ENCODE measurements at regions not wholly inside any gene's neighbourhood (a gene's known extent, or its start where the extent isn't known, plus 50 kb on each side); places are given as distances from the start of the nearest gene placed in this dataset.

GRCh38 chr13:105047676-105048295 is 1487.7 kb downstream of the EFNB2 start:
- no peak overlapping the region for H3K27ac ChIP-seq
- intact Hi-C loops (cut with DNase I) = no loop called here
- H3K4me1 ChIP-seq = no peaks in the 10 kb centered on the region
- H3K27me3 ChIP-seq = no peaks in the 10 kb centered on the region
- DNase-seq = no peak
- H3K36me3 ChIP-seq = no peaks in the 10 kb centered on the region
- H3K9me3 ChIP-seq = no peaks in the 10 kb centered on the region
- H3K4me3 ChIP-seq = no peak overlapping the region
- no peak for TF ChIP-seq CTCF (IDR thresholded peaks at IDR 0.05)
- TF ChIP-seq EP300 (IDR thresholded peaks at IDR 0.05) = no peak
- no peak for TF ChIP-seq POLR2AphosphoS5 (IDR thresholded peaks at IDR 0.05)
- no peak for TF ChIP-seq POLR2A (IDR thresholded peaks at IDR 0.05)
- WGBS, 2 donors = 69 to 78% methylated on average over 3 of the region's 3 CpGs

DNA sequence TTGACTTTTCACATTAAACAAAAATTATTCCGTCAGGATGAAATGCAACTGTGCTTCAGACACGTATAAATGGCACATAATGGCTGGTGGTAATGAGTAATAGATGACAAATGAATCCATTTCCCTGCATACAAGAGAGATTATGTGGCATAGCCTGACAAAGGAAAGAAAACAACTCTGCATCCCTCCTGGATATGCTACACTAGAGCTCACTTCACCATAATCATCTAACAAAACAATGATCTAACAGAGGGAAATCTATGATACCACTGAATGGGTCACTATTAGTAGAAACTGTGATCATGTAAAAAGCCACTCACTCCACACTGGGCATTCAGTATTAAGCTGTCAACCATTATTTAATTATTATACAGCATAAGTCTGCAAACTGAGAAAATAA is 1498.4 kb downstream of the EFNB2 start:
- no peak for TF ChIP-seq EP300 (IDR thresholded peaks at IDR 0.05)
- no peak for TF ChIP-seq POLR2AphosphoS5 (IDR thresholded peaks at IDR 0.05)
- no peak for TF ChIP-seq POLR2A (IDR thresholded peaks at IDR 0.05)
- no peak for TF ChIP-seq CTCF (IDR thresholded peaks at IDR 0.05)
- Histone ChIP-seq H3K36me3 (no peaks in the 10 kb centered on the region), H3K4me3 (no peak overlapping the region), H3K4me1 (no peaks in the 10 kb centered on the region), H3K27me3 (no peaks in the 10 kb centered on the region), H3K27ac (no peak overlapping the region), H3K9me3 (no peaks in the 10 kb centered on the region)
- WGBS, 2 donors = 84 to 92% methylated on average over 2 of the region's 2 CpGs
- intact Hi-C loops (cut with DNase I) = no loop called here
- DNase-seq = no peak

DNA sequence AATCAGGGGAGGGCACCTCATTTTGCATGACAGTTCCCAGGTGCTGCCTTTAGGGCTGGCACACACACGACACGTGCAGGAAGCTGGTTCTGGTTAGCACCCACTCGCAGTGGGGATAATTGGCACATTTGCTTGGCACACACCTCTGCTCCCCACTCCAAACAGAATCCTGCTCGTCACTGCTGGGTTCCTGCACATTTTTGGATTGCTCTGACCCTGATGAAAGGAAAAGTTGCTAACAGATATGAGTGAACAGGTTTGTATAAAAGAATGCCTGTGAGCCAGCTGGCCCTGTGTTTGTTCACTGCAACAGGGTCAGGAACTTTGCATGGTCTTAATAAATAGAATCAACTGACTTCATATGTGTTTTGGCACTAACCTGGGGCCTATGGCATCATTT is 1500.4 kb downstream of the EFNB2 start:
- Histone ChIP-seq H3K9me3 (no peaks in the 10 kb centered on the region), H3K27ac (no peak overlapping the region), H3K36me3 (no peaks in the 10 kb centered on the region), H3K27me3 (no peaks in the 10 kb centered on the region), H3K4me3 (no peak overlapping the region), H3K4me1 (no peaks in the 10 kb centered on the region)
- no peak for DNase-seq
- 75 to 78% methylated on average over 4 of the region's 4 CpGs for WGBS, 2 donors
- intact Hi-C loops (cut with DNase I) = no loop called here
- no peak for TF ChIP-seq CTCF (IDR thresholded peaks at IDR 0.05)

DNA sequence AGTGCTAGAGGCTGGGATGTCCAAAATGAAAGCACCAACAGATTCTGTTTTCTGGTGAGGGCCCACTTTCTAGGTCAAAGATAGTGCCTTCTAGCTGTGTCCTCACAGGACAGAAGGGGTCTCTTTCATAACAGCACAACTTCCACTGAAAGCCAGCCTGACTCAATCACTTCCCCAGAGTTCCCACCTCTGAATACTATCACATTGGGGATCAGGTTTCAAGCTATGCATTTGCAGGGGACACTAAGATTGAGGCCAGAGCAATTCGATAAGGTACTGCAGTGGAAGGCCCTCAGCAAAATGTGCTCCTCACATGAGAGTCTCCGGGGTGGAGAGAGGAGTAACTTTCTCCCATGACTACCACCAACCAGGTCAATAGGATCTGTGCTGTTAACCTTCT is 1501.5 kb downstream of the EFNB2 start:
- Histone ChIP-seq H3K36me3 (no peaks in the 10 kb centered on the region), H3K4me1 (no peaks in the 10 kb centered on the region), H3K27me3 (no peaks in the 10 kb centered on the region), H3K27ac (no peak overlapping the region), H3K9me3 (no peaks in the 10 kb centered on the region), H3K4me3 (no peak overlapping the region)
- WGBS, 2 donors = 87 to 91% methylated on average over 2 of the region's 2 CpGs
- no peak for DNase-seq
- intact Hi-C loops (cut with DNase I) = no loop called here
- no peak for TF ChIP-seq POLR2A (IDR thresholded peaks at IDR 0.05)
- no peak for TF ChIP-seq CTCF (IDR thresholded peaks at IDR 0.05)
- no peak for TF ChIP-seq POLR2AphosphoS5 (IDR thresholded peaks at IDR 0.05)
- no peak for TF ChIP-seq EP300 (IDR thresholded peaks at IDR 0.05)

- TF ChIP-seq POLR2AphosphoS5 (IDR thresholded peaks at IDR 0.05) = no peak
- TF ChIP-seq CTCF (IDR thresholded peaks at IDR 0.05) = no peak
- TF ChIP-seq POLR2A (IDR thresholded peaks at IDR 0.05) = no peak
- no peak for TF ChIP-seq EP300 (IDR thresholded peaks at IDR 0.05)
- Histone ChIP-seq H3K4me1 (no peaks in the 10 kb centered on the region), H3K27me3 (no peaks in the 10 kb centered on the region), H3K9me3 (no peaks in the 10 kb centered on the region), H3K4me3 (no peak overlapping the region), H3K36me3 (no peaks in the 10 kb centered on the region), H3K27ac (no peak overlapping the region)
- no peak for DNase-seq
- intact Hi-C loops (cut with DNase I) = no loop called here
- 92 to 94% methylated on average over 5 of the region's 5 CpGs for WGBS, 2 donors
Observed at GRCh38 chr13:105031306-105031705, 1504.2 kb downstream of the EFNB2 start.
